GM18505 (cell line): ENCODE measurements at regions not wholly inside any gene's neighbourhood (a gene's known extent, or its start where the extent isn't known, plus 50 kb on each side); places are given as distances from the start of the nearest gene placed in this dataset.

ENCODE experiments used
- ATAC-seq: cut with Tn5 transposase; IDR thresholded peaks from one replicate; pipeline ENCODE4 v1.9.1; 2021; ENCODE audit not compliant: unreplicated experiment
- POLR2A ChIP-seq: IDR thresholded peaks from 4 replicates; pipeline ENCODE4 v1.6.1; 2011; ENCODE audit warnings: borderline replicate concordance; ENCODE audit not compliant: insufficient read depth, insufficient read length; ENCODE audit errors: extremely low read depth

DNA sequence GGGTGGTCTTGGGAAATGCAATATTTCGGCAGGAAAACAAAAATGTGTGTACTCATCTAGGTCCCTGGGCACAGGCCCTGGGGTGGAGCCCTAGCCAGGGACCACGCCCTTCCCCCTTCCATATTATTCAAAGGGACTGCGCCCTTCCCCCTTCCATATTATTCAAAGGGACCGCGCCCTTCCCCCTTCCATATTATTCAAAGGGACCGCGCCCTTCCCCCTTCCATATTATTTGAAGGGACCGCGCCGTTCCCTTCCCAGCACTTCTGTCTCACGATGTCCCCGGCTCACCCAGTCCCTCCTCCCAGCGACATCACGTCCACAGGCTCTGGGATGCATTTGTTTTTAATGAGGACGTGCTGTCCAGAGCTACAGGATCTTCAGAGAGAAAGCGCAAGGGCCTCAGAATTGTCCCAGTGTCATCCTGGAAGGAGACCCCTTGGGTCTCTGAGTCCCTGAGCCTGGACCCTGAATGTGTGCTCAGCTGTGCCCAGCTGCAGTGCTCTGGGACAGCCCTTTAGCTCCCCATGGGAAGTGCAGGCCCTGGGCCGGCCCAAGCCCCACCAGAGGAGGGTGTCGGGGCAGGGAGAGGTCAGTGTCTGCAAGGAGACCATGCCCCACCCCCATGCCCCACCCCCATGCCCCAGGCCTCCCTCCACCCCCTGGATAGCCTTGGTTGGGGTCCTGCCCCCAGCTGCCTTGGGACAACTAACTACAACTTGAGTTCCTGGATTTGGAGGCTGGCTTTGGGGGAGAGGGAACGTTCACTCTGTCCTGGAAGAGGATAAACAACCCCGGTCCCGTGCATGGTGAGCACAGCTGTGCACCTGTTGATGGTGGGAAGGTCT is 810.0 kb downstream of the BRD1 start:
- TF ChIP-seq POLR2A: no peak
- no peak for ATAC-seq

DNA sequence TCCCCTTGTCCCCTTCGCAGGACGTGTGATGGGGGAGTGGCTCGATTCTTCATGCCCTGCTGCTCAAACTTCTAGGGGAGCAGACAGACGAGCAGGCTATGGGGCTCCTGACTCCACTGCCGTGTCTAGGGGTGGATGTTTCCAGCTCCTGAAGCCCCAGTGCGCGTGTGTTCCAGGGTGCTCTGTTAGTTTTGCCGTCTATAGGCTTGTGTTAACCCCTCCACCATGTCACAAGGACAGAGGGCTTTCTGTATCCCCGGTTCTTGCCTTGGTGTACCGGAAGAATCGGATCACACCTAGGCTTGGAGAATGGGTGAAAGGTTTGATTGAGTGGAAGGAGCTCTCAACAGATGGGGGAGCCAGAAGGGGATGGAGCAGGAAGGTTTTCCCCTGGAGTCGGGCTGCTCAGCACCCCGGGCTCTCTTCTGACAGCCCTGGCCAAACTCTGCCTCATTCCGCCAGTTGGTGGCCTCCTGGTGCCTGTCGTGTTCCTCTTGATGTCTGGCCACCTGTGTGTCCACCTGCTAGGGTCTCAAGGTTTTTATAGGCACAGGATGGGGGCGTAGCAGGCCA is 810.7 kb downstream of the BRD1 start:
- ATAC-seq: no peak
- no peak for TF ChIP-seq POLR2A

DNA sequence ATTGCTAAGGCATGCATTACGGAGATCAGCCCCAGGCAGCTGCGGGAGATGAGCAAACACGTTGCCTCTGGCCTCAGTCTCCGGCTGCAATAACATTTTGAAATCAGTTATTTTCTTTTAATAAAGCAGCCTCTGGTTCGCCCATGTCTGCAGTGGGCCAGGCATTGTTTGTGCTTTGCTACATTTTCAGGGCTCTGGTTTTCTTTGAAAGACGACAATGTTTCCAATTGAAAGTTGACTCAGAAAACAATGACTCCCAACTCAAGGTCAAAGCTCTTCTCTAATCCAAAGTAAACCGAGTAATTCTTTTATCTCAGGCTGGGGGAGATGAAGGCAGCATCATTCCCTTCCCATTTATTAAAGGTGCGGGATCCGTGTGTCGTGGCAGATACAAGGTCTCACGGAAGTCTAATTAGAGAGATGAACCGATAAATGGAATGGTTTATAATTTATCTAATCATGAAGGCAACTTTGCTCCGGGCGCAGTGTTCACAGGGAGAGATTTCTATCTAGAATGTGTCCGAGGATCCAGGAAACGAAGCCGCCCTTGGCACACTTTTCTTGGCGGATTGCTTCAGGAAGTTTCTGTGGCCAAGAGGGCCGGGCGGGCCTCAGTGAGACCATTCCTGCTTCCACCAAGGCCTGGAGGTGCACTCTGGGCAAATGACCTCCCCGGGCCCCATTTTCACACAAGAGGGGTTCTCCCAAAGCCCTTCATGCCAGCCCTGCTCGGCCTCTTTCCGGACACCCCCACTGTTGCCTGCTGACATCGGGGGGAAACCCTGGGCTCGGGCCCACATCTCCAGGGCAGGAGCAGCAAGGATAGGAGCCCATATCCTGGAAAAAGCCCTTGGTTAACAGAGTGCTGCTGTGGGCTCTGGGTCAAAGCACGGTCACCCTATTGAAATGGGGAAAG is 811.4 kb downstream of the BRD1 start:
- ATAC-seq: no peak
- no peak for TF ChIP-seq POLR2A

DNA sequence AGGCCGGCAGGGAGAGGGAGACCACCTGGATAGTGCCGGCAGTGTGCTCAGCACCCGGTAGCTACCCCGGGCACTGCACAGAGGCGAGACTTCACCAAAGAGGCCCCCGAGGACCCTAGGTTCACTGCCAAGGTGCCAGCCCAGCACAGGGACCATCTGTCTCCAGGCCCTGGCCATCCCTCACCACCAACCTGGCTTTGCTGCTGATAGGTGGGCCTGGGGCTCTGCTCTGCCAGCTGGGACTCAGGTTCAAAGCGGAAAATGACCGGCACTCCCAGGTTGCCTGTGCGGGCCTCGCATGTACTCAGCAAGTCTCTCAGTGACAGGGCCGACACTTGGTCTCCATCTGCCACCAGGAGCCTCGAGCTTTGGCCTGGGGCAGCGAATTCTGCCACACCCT is 812.2 kb downstream of the BRD1 start:
- ATAC-seq: no peak
- no peak for TF ChIP-seq POLR2A

DNA sequence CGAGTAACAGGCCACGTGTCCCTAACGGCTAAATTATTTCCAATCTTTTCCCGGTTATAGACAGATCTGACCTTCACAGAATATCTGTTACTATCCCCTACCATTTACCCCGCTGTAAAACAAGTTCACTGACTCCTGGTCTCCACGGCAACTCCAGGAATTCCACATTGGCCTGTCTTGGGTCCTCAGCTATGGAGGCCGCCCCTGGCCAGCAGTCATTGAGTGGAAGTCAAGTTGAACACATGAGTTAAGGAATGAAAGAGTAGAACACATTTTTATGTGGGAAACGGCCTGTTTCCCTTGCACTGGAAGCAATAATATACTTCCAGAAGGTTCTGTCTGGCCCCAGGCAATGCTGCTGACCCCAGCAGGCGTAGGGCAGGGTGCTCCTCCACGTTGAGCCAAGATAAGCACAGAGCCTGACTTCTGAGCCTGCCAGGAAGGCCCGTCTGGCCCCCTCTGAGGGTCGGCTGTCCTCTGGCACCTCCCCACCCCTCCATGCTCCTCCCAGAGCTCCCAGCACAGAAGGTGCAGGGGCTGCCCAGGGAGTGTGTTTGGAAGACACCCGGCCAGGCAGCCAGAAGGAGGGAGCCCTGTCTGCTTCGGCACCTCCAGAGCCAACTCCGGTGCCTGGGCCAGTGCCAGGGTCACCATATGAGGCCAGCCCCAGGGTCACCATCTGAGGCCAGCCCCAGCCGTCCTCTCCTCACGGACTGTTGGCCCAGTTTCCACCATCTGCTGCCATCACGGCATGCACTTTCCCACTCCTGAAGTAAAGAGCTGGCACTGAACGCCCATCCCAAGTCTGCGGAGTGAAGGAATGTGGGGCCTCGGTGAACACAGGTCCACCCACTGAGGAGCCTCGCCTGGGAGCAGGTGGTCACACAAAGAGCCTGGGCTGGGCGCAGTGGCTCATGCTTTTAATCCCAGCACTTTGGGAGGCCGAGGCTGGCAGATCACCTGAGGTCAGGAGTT is 813.2 kb downstream of the BRD1 start:
- no peak for TF ChIP-seq POLR2A

DNA sequence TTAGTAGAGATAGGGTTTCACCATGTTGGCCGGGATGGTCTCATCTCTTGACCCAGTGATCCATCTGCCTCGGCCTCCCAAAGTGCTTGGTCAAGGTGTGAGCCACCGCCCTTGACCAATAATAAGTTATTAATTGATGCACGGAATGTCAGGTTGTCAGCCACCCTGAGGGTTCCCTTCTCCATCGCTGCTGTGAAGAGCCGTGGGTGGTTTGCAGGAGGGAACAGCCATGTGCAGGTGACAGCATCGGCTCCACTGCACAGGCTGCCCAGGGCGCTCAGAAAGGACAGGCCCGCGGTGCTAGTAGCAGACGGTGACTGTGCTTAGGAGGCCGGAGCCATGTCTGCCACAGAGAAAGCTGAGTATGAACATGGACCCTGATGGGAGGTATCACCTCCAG is 814.0 kb downstream of the BRD1 start:
- no peak for TF ChIP-seq POLR2A

More for the DNA sequence above, 813.2 kb downstream of the BRD1 start:
- ATAC-seq: no peak

DNA sequence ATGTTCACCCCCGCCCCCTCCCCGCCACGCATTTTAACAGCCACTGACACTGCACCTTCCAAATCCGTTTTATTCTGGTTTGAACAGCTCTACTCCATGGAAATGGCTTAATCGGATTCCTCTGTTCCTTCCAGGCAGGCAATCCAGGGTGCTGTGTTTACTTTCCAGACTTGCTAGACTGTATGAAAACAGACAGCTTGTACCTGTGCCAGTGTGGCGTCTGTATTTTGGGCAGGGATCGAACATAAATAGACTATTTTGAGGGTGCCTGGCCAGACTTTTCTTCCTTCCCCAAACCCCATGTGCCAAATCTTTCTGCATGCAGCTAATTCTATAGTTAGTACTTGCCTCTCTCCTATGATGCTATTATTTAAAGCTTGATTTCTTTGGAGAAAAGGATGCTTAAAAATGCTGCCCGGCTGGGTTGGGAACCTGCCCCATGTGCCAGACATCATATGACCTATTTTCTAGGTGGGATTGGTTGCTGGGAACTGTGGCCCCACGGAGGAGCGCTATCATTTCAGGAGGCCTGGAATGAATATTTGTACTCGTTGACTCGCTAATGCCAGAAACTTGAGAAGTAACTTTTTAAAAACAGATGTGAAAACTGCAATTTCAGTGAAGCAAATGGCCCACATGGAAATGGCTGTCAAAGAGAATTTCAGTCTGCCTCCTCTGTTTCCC is 814.8 kb downstream of the BRD1 start:
- ATAC-seq: no peak
- no peak for TF ChIP-seq POLR2A

More for the DNA sequence above, 814.0 kb downstream of the BRD1 start:
- ATAC-seq: no peak

DNA sequence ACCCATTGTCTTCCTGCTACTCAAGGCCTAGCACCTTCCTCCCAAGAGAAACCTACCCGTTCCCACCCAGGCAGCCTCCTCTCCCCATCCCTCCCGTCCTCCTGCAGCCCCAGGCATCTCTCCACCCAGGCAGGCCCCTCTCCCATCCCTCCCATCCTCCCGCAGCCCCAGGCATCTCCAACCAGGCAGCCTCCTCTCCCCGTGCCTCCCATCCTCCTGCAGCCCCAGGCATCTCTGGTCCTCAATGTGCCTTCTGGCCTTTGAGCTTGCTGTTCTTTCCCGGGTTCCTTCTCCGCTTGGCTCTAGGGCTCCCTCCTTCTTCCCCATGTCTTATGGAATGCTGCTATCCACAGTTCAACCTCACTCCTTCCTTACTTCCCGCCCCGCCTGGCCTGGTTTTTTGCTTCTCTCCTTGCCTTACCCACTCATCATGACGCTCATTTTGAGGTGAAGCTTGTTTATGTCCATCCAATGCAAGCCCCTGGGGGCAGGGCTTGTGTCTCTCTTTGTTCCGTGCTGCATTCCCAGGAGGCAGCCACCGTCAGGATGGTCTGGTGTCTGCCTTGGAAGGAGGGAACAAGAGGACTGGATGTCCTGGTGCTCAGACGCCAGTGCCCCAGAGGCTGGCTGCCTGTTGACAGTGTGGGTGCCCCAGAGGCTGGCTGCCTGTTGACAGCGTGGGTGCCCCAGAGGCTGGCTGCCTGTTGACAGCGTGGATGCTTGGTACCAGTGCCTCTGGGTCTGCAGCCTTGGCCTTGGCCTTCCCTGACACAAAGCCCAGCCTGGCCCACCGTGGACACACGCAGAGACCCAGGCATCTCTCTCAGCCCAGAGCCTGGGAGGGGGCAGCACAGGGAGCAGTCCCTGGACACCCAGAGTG is 815.7 kb downstream of the BRD1 start:
- TF ChIP-seq POLR2A: no peak
- no peak for ATAC-seq

DNA sequence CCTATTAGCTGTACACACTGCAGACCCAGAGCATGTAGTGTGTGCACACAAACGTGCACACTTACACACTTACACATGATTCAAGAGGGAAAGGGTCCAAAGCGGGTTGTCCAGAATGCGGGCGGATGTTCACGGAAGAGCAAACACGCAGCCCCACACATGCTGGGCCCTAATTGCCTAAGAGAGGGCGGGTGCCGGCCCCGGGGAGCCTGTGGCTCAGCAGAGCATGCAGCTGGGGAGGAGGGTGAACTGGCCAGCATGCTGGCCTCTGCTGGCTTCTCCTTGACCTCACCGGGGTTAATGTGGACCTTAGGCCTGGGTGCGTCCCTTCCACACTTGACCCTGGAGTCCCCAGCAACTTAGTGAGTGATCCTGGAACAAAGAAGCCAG is 816.3 kb downstream of the BRD1 start:
- TF ChIP-seq POLR2A: no peak
- ATAC-seq: no peak

DNA sequence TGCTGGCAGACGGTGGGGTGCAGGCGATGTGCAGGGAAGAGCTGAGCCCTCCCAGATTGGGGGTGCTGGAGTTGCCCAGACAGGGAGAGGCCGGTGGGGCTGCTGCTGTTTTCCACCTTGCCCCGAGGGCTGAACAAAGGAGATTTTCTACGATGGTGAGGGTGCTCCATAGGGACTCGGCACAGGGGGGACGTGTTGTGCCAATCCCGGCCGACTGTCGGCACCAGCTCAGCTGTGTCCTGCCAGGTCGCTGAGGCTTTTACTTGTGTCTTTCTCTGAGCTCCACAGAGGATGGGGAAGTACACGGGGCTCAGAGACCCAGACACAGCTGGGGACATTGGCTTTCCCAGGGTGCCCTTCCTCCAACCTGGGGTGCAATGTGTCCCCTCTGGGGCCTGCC is 816.8 kb downstream of the BRD1 start:
- TF ChIP-seq POLR2A: no peak

More for the DNA sequence above, 816.8 kb downstream of the BRD1 start:
- ATAC-seq: no peak
